ENCODE measurements at regions not wholly inside any gene's neighbourhood (a gene's known extent, or its start where the extent isn't known, plus 50 kb on each side); places are given as distances from the start of the nearest gene placed in this dataset.

GRCh38 chr22:22143448-22143847, 101.1 kb upstream of the VPREB1 start:
- no peak for TF ChIP-seq REST (IDR thresholded peaks at IDR 0.05; ENCODE audit: borderline replicate concordance)
- TF ChIP-seq EZH2 (IDR thresholded peaks at IDR 0.05; ENCODE audit: borderline replicate concordance, insufficient read depth, low read length, poor library complexity, severe bottlenecking) = no peak
- TF ChIP-seq POLR2AphosphoS5 (IDR thresholded peaks at IDR 0.05) = no peak
- TF ChIP-seq SMC3 (conservative IDR thresholded peaks at IDR 0.05; ENCODE audit: poor library complexity) = no peak
- TF ChIP-seq CTCF (IDR thresholded peaks at IDR 0.05; ENCODE audit: poor library complexity, severe bottlenecking) = no peak
- TF ChIP-seq EP300 (conservative IDR thresholded peaks at IDR 0.05; ENCODE audit: poor library complexity, severe bottlenecking) = no peak
- no peak for TF ChIP-seq RAD21 (conservative IDR thresholded peaks at IDR 0.05)
- no peak for TF ChIP-seq MXI1 (conservative IDR thresholded peaks at IDR 0.05; ENCODE audit: poor library complexity, severe bottlenecking)
